ENCODE measurements at regions not wholly inside any gene's neighbourhood (a gene's known extent, or its start where the extent isn't known, plus 50 kb on each side); places are given as distances from the start of the nearest gene placed in this dataset.

DNA sequence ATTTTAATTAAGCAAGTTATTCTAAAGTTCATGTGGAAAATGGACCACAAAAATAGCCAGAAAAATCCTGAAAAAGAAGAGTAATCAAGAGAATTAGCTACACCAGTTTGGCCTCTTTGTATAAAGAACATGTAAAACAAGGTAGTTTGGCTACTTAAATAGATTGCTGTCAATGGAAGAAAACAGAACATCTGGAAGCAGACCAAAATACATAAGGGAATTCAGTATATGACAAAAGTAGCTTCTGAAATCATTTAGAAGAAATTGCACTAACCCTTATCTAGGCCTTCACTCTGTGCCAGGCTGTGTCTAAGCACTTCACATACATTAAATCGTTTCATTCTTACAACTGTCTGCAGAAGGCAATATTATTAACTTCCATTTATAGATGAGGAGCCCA lies 156.6 kb downstream of the PRDM6 start:
- DNase-seq (ENCODE audit: low read depth in 4 of 4, low spot score in 2 of 4): no peak

DNA sequence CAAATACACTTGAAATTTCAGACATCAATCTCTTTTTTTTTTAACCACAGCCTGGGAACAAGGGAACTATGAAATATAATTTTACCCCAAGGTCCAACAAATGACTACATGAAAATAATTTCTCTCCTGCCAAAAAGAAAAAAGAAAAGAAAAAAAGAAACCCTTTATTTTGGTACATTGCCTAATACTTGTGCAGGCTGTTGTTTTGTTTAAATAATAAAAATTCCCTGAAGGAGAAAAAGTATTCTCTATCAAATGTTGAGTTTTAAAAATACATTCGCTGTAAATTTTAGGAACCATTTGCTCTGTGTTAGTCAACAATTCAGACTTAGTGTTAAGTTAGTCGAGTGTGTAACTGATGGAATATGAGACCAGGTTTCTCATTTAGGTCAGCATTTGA lies 155.4 kb downstream of the PRDM6 start:
- DNase-seq (ENCODE audit: low read depth in 4 of 4, low spot score in 2 of 4): no peak

Data from left renal cortex interstitium (tissue), 4 donors.